AG04450 (cell line): ENCODE measurements at regions not wholly inside any gene's neighbourhood (a gene's known extent, or its start where the extent isn't known, plus 50 kb on each side); places are given as distances from the start of the nearest gene placed in this dataset.

Source experiments
- CTCF ChIA-PET: fragments of 300-600, 350-600 bp; formaldehyde crosslinking; extraction: SDS; loops from one replicate; lab custom pipeline; 2022; ENCODE audit warnings: antibody characterized with exemption, inconsistent platforms; lab: Charles Lee
- POLR2A ChIA-PET: fragments of 350-600 bp; formaldehyde crosslinking; extraction: SDS; loops from one replicate; lab custom pipeline; 2021; ENCODE audit warnings: antibody characterized with exemption, inconsistent platforms; lab: Yijun Ruan, JAX
- DNase-seq: peaks from one replicate; pipeline ENCODE4 v3.0.0-alpha.2; 2011; ENCODE audit warnings: low read depth, low spot score
- H3K27ac ChIP-seq: one replicate; pipeline ENCODE4 v1.5.1; 2012; ENCODE audit warnings: low read depth, low read length, control low read depth
- H3K27me3 ChIP-seq: one replicate; pipeline ENCODE4 v1.6.0; 2012; ENCODE audit warnings: low read length; ENCODE audit not compliant: control insufficient read depth, insufficient read depth
- H3K4me3 ChIP-seq: 2 replicates; pipeline ENCODE4 v1.5.1; 2011; ENCODE audit warnings: mild to moderate bottlenecking, low read depth, low read length, control low read depth
- H3K9me3 ChIP-seq: 2 replicates; pipeline ENCODE4 v1.5.1; 2012; ENCODE audit warnings: low read length; ENCODE audit not compliant: control insufficient read depth, insufficient read depth
- TF ChIP-seq, protein P1 (sequence below): IDR thresholded peaks from 2 replicates; pipeline ENCODE4 v1.5.1; 2011; ENCODE audit warnings: low read depth, low read length, control low read depth, inconsistent platforms

DNA sequence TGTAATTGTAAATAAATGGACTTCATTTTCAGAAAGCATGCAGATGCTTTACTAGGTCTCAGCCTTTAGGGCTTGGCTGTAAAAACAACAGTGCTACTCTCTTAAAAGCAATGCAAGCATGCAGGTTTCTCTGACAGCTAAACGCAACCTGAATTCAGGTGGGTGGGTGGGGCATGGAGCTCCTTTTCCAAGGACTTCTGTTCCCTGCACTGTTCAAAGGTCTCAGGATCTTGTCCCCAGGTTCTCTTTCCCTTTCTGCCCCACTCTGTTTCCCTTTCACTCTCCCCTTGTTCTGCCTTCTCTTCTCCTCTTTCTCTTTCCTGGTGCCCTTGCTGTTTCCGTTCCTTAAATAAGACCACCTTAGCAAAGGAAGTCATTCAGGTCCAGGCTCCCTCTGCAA, 1527.5 kb upstream of the SLC10A2 start:
- ChIA-PET CTCF (interaction anchor here (0.6 kb wide), 1 partner anchor 1754 kb away, joined by 4 read pairs; no protein-coding TSS in a partner anchor), POLR2A (no interaction called here)
- Histone ChIP-seq H3K4me3 (no peak overlapping the region), H3K27ac (no peak overlapping the region), H3K9me3 (no peaks in the 10 kb centered on the region), H3K27me3 (no peaks in the 10 kb centered on the region)
- no peak for DNase-seq
- TF ChIP-seq, protein P1, sequence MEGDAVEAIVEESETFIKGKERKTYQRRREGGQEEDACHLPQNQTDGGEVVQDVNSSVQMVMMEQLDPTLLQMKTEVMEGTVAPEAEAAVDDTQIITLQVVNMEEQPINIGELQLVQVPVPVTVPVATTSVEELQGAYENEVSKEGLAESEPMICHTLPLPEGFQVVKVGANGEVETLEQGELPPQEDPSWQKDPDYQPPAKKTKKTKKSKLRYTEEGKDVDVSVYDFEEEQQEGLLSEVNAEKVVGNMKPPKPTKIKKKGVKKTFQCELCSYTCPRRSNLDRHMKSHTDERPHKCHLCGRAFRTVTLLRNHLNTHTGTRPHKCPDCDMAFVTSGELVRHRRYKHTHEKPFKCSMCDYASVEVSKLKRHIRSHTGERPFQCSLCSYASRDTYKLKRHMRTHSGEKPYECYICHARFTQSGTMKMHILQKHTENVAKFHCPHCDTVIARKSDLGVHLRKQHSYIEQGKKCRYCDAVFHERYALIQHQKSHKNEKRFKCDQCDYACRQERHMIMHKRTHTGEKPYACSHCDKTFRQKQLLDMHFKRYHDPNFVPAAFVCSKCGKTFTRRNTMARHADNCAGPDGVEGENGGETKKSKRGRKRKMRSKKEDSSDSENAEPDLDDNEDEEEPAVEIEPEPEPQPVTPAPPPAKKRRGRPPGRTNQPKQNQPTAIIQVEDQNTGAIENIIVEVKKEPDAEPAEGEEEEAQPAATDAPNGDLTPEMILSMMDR = no peak

DNA sequence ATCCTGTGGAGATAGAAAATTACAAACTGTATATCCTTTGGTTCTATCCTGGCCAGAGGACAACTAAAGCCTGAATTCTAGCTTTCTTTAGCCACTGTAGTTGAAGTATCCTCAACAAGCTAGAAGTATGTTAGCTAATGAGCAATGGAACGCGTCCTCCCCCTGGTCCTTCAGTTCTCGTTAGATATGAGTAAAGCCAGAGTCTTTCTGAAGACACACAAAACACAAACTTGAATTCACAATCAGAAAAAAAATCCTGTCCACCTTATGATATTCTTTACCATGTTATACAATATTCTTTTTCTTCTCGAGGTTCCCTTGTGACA, 1527.0 kb upstream of the SLC10A2 start:
- TF ChIP-seq, protein P1 = no peak
- ChIA-PET CTCF (interaction anchor here (0.6 kb wide), 1 partner anchor 1755 kb away, joined by 4 read pairs; no protein-coding TSS in a partner anchor), POLR2A (no interaction called here)
- no peaks in the 10 kb centered on the region for H3K27me3 ChIP-seq
- no peak for DNase-seq
- no peak overlapping the region for H3K4me3 ChIP-seq
- no peaks in the 10 kb centered on the region for H3K9me3 ChIP-seq
- no peak overlapping the region for H3K27ac ChIP-seq

DNA sequence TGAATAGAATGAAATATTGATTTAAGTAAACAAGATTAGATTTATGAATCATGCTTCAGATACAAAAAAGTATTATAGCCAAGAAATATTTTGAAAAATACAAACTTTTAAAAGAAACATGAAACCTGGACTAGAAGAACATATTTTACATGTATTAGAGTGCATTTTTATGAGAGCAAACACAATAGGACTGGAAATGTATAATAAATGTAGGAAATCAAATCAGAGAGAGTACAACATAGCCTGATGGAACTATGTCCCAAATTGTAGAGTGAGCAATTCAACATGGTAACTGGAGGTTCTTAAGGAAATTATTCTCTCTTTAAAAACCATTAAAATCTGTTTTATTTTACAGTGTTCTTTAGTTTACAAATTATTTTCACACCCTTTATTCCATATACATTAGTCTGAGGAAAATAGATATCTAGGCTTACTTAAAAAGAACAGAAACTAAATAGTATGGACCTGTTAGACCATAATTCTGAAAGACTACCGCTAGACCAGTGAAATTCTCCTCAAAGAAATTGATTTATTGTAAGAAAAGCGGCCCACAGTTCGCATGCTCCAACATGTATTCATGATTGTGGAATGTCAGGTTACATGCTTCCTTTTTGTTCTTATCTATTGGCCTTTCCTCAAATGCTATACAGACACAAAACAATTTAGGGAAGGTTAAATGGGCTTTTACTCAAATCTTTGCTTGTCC, 1526.5 kb upstream of the SLC10A2 start:
- CTCF ChIA-PET = interaction anchor here (0.6 kb wide), 1 partner anchor 1755 kb away, joined by 4 read pairs; no protein-coding TSS in a partner anchor
- Histone ChIP-seq H3K9me3 (no peaks in the 10 kb centered on the region), H3K27ac (no peak overlapping the region), H3K4me3 (no peak overlapping the region), H3K27me3 (no peaks in the 10 kb centered on the region)
- POLR2A ChIA-PET = no interaction called here
- TF ChIP-seq, protein P1 = no peak
- no peak for DNase-seq

DNA sequence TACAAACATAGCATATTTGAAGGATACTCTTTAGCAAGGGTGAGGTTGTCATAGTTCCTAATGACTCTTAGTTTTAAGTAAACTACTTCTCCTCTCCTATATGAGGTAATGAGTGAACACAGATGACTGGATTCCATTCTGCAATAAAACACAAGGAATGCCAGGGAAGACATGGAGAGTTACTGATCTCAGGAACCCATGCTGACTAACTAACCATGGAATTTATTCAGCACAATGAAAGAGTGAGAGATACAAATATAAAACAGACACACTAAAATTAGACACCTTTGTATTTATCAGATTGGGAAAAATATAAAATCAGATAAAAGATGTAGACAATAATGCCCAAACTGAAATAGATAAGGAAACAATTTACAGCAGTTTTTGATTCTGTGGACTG, 1525.9 kb upstream of the SLC10A2 start:
- CTCF ChIA-PET = no interaction called here
- DNase-seq = peak; percentile 30
- H3K27ac ChIP-seq = no peak overlapping the region

More for the DNA sequence above, 1525.9 kb upstream of the SLC10A2 start:
- no peaks in the 10 kb centered on the region for H3K9me3 ChIP-seq
- H3K4me3 ChIP-seq = no peak overlapping the region
- TF ChIP-seq, protein P1 = no peak
- POLR2A ChIA-PET = no interaction called here
- H3K27me3 ChIP-seq = no peaks in the 10 kb centered on the region
